ENCODE measurements at regions not wholly inside any gene's neighbourhood (a gene's known extent, or its start where the extent isn't known, plus 50 kb on each side); places are given as distances from the start of the nearest gene placed in this dataset.

DNA sequence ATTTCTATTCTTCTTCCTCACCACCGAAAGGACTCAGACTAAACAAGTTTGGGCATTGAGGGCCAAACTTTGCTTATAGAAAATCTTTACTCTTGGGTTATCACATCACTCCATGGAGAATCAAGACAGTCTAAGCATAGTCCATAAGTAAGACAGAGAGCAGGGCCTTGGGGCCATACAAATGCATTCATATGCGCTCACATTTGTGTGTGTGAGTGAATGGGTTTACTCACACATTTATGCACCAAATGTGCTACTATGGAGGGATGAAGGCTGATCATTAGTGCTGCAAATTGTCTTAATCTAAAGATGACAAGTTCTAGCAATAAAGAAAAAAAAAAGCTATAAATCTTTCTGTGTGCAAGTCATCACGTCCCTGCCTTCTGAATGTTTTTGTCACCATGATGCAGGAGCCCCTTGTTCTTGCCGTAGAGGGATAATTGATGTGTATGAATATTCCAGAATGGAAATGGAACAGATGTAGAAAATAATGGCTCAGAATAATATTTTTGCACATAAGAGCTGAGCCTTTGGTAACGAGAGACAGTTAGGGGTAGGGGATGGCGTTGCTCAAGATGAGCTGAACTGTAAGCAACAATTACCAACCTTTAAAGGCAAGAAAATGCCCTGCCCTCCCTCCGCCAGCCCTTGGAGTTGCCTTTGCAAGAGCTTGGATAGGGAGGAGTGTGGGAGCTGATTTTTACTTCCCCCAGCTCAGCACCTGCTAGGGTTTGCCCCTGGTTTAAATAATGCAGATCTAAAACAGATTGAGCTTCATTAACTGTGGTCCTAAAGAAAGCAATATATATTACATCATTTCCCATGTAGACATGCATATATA is 52.3 kb upstream of the IKBKE start:
- Histone ChIP-seq H3K4me3 (replicated peaks in 1 of 3; ENCODE audit: low read depth in 2 of 3, low read length in 3 of 3) (no peak overlapping the region), H4K20me1 (ENCODE audit: insufficient read depth, low read length) (no peaks in the 10 kb centered on the region), H3K4me1 (ENCODE audit: control insufficient read depth in 1 of 2, insufficient read depth in 2 of 2, low read length in 2 of 2) (no peaks in the 10 kb centered on the region), H3K9ac (ENCODE audit: insufficient read depth, low read length, poor library complexity, severe bottlenecking) (no peak overlapping the region), H3K4me2 (replicated peaks; ENCODE audit: extremely low read depth, low read length, poor library complexity, severe bottlenecking) (no peak overlapping the region), H3K9me3 (replicated peaks in 1 of 2; ENCODE audit: control insufficient read depth in 1 of 2, insufficient read depth in 1 of 2, low read length in 2 of 2) (no peaks in the 10 kb centered on the region), H2AFZ (ENCODE audit: insufficient read depth, low read depth, low read length, poor library complexity, severe bottlenecking) (no peak overlapping the region), H3K79me2 (ENCODE audit: insufficient read depth, low read length) (no peaks in the 10 kb centered on the region), H3K27me3 (ENCODE audit: control insufficient read depth in 2 of 2, insufficient read depth in 2 of 2, low read length in 2 of 2) (no peaks in the 10 kb centered on the region), H3K27ac (ENCODE audit: low read depth in 1 of 2, low read length in 2 of 2) (peak overlapping the region in 1 of 2 donors; percentile 64), H3K36me3 (replicated peaks in 1 of 2; ENCODE audit: control insufficient read depth in 1 of 2, insufficient read depth in 2 of 2, low read length in 2 of 2) (peaks cover 86 to 100% of the 10 kb centered on the region in 2 donors)
- intact Hi-C loops (cut with micrococcal nuclease): no loop called here
- WGBS (ENCODE audit: insufficient coverage): 93% methylated on average over 2 of the region's 7 CpGs
- Mint-ChIP-seq H3K27ac (no peak overlapping the region), H3K27me3 (ENCODE audit: low read depth in 3 of 3) (no peaks in the 10 kb centered on the region), H3K9me3 (no peaks in the 10 kb centered on the region), H3K36me3 (peaks cover 90 to 97% of the 10 kb centered on the region in 2 donors), H3K4me3 (no peak overlapping the region), H3K4me1 (peaks cover 6% of the 10 kb centered on the region)
- no peak for DNase-seq
- TF ChIP-seq, protein P1, sequence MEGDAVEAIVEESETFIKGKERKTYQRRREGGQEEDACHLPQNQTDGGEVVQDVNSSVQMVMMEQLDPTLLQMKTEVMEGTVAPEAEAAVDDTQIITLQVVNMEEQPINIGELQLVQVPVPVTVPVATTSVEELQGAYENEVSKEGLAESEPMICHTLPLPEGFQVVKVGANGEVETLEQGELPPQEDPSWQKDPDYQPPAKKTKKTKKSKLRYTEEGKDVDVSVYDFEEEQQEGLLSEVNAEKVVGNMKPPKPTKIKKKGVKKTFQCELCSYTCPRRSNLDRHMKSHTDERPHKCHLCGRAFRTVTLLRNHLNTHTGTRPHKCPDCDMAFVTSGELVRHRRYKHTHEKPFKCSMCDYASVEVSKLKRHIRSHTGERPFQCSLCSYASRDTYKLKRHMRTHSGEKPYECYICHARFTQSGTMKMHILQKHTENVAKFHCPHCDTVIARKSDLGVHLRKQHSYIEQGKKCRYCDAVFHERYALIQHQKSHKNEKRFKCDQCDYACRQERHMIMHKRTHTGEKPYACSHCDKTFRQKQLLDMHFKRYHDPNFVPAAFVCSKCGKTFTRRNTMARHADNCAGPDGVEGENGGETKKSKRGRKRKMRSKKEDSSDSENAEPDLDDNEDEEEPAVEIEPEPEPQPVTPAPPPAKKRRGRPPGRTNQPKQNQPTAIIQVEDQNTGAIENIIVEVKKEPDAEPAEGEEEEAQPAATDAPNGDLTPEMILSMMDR (IDR thresholded peaks at IDR 0.05): no peak

DNA sequence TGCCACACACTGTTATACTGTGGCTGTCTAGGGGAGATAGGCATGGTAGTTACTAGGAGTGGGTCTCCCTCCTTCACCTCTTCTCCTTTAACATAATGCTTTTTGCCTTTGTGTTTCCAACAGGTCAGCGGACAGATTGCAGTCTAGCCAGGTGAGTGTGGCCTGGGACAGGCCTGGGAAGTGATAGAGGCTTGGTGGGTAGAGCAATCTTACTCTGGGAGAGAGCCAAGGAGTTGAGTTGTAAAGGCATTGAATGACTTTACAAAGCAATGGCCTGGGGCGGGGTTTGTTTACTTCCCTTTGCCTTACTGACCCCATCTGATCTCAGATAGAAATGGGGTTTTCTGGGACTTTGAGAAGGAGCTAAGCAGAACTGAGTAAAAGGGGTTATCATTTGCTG is 51.0 kb upstream of the IKBKE start:
- peaks cover 92 to 97% of the 10 kb centered on the region in 2 donors for H3K36me3 Mint-ChIP-seq
- Histone ChIP-seq H3K4me2 (replicated peaks; ENCODE audit: extremely low read depth, low read length, poor library complexity, severe bottlenecking) (no peak overlapping the region), H3K4me3 (replicated peaks in 1 of 3; ENCODE audit: low read depth in 2 of 3, low read length in 3 of 3) (no peak overlapping the region), H3K27ac (ENCODE audit: low read depth in 1 of 2, low read length in 2 of 2) (peak overlapping the region in 1 of 2 donors; percentile 64), H3K4me1 (ENCODE audit: control insufficient read depth in 1 of 2, insufficient read depth in 2 of 2, low read length in 2 of 2) (no peaks in the 10 kb centered on the region), H3K27me3 (ENCODE audit: control insufficient read depth in 2 of 2, insufficient read depth in 2 of 2, low read length in 2 of 2) (no peaks in the 10 kb centered on the region), H4K20me1 (ENCODE audit: insufficient read depth, low read length) (no peaks in the 10 kb centered on the region), H3K9ac (ENCODE audit: insufficient read depth, low read length, poor library complexity, severe bottlenecking) (no peak overlapping the region), H3K79me2 (ENCODE audit: insufficient read depth, low read length) (no peaks in the 10 kb centered on the region), H2AFZ (ENCODE audit: insufficient read depth, low read depth, low read length, poor library complexity, severe bottlenecking) (no peak overlapping the region), H3K9me3 (replicated peaks in 1 of 2; ENCODE audit: control insufficient read depth in 1 of 2, insufficient read depth in 1 of 2, low read length in 2 of 2) (no peaks in the 10 kb centered on the region), H3K36me3 (replicated peaks in 1 of 2; ENCODE audit: control insufficient read depth in 1 of 2, insufficient read depth in 2 of 2, low read length in 2 of 2) (peaks cover 93 to 100% of the 10 kb centered on the region in 2 donors)
- TF ChIP-seq, protein P1 (IDR thresholded peaks at IDR 0.05): no peak
- peaks cover 6% of the 10 kb centered on the region for H3K4me1 Mint-ChIP-seq
- no peaks in the 10 kb centered on the region for H3K9me3 Mint-ChIP-seq
- peak overlapping the region in 5 of 7 donors; percentile 37 to 72 (median 53) for H3K27ac Mint-ChIP-seq
- WGBS (ENCODE audit: insufficient coverage): no CpG with 5 or more reads among the region's 2 CpGs
- H3K27me3 Mint-ChIP-seq (ENCODE audit: low read depth in 3 of 3): no peaks in the 10 kb centered on the region
- no peak overlapping the region for H3K4me3 Mint-ChIP-seq
- intact Hi-C loops (cut with micrococcal nuclease): no loop called here
- no peak for DNase-seq

Measured in CD14-positive monocyte (primary cell).